ENCODE measurements at regions not wholly inside any gene's neighbourhood (a gene's known extent, or its start where the extent isn't known, plus 50 kb on each side); places are given as distances from the start of the nearest gene placed in this dataset.
A peak's percentile ranks its signal among the peaks of the same experiment; 100 is the strongest.

GRCh38 chr5:82375488-82376244, 97.5 kb upstream of the RPS23 start:
- no peak for DNase-seq

GRCh38 chr5:82374637-82375036, 96.5 kb upstream of the RPS23 start:
- DNase-seq = no peak

GRCh38 chr5:82367930-82368329, 89.8 kb upstream of the RPS23 start:
- DNase-seq = no peak

DNA sequence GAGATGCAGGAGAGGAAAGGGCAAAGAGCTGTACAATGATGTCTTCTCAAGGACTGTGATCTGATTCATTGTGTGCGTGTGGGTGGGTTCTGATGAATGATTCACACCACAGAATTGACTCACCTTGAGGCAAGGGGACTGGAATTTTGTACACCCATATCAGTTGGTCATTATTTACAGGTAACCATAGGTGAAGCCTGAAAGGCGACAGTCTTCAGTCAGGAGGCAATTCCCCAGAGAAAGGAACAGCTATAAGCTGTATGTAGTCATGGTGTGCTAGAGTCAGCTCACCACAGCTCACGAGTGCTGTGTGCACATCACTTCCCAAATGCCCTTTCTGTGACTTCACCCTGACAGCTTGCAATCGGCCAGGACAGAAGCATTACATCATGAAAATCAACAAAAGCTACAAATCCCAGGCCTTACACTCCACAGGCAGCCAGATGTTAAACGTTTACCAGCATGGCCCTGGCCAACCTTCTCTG, 87.6 kb upstream of the RPS23 start:
- no peak for DNase-seq

GRCh38 chr5:82365026-82365425, 86.9 kb upstream of the RPS23 start:
- DNase-seq = no peak

DNA sequence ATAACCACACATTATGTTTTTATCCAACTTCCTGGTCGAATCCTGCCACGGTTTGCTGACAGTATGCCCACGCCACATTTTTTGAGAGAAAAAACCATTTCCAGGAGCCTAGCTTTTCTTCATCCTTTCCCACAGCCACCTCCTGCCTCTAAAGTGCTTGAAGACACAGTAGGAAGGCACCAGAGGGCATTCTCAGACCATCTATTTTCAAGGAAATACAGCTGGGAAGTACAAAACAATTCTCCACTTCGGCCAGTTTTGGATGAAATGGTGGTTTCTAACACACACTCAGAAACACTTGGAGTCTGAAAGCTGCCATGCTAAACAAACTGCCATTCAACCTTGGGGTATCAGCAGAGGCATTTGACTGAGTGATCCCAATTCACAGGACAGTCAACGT, 86.3 kb upstream of the RPS23 start:
- peak in 4 of 56 donors; percentile 3 to 8 (median 4) for DNase-seq

DNA sequence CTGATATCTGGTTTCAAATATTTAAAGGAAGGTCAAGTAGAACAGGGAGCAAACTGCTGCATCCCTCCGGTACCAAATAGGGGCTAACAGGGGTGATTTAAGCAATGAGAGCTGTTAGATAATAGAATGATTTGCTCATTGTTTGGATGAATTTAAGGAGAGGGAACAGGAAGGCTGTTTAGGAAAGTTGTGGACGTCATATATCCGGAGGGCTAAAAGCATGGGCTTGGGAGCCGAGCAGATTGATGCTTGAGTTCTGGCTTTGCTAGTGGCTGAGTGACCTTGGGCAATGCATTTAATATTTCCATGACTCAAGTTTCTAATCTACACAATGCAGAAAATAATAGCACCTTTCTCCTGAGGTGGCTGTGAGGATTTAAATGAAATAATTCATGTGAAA, 85.4 kb upstream of the RPS23 start:
- DNase-seq = no peak

GRCh38 chr5:82362636-82363035, 84.5 kb upstream of the RPS23 start:
- no peak for DNase-seq

- no peak for DNase-seq
Observed at GRCh38 chr5:82360022-82360421, 81.9 kb upstream of the RPS23 start.

GRCh38 chr5:82359272-82359671, 81.1 kb upstream of the RPS23 start:
- no peak for DNase-seq

DNA sequence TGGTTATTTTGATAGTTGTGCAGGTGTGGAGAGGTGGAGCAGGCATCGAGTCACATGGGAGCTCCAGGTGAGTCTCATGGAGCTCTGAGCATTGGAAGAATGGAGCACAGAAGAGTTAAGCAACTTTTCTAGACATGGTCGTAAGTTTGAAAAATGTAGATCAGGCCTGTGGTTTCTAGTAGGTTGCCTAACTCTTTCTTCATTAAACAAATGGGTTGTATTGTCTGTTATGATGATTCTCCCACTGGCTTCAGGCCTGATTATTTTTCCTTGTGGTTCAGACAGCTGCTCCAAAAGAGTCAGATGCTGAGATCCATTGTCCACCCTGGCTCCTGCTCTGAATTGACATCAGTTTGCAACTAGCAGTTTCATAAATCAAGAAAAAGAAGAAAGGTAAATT, 80.3 kb upstream of the RPS23 start:
- DNase-seq = no peak

DNA sequence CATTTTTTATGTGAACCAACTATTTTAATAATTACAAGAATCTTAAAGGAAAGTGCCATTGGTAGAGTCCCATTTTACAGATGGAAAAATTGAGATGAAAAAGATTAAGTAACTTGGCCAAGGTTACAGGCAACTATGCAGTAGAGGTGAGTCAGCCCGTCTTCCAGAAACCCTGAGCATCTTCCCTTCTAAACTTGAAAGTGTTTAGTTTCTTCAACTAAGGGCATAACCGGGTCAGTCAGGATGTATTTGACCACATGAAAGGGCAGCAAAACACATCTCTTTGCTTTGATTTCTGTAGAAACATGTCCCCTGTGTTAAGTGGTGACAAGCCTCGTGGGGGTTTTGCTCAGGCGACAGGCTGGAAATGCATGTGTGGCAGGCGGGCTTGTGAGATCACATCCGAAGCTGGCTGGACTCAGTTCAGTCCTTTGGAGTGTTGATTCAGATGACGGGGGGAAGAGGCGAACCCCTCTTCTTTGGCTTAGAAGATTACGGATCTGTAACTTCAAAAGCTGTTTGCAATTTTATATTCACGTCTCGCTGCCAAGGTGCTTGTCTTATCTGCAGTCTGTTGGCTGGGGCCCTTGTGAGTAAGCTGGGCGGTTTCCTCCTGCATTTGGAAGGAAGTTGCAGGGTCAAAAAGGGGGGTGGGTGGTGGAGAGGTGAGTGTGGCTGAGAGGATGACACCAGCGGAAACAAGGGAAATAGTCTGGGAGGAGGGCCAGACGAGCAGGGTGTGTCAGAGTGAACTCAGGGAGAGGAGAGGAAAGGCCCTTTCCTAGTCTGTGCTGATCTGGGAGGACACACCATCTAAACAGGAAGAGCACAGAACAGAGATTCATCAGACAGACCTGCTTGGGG, 78.9 kb upstream of the RPS23 start:
- no peak for DNase-seq

GRCh38 chr5:82356021-82356420, 77.9 kb upstream of the RPS23 start:
- DNase-seq = no peak

DNA sequence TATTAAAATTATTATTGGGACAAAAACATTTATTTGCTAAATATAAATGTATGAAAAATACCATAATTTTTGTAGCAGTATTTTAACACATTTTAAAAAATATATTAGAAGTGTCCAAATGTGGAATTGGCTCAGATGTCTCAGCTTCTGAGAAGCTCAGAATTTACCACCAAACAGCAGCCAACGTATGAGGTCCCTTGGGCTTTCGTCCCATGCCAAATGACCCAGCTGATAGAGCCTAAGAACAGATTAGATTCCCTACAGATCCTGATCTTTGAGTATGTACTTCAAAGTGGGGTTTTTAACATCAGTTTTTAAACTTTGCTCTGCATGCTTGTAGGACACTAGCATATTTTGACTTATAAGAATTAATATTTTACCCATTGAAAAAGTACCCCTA, 77.3 kb upstream of the RPS23 start:
- no peak for DNase-seq

GRCh38 chr5:82355053-82355452, 76.9 kb upstream of the RPS23 start:
- DNase-seq = no peak

GRCh38 chr5:82354543-82354942, 76.4 kb upstream of the RPS23 start:
- no peak for DNase-seq

DNA sequence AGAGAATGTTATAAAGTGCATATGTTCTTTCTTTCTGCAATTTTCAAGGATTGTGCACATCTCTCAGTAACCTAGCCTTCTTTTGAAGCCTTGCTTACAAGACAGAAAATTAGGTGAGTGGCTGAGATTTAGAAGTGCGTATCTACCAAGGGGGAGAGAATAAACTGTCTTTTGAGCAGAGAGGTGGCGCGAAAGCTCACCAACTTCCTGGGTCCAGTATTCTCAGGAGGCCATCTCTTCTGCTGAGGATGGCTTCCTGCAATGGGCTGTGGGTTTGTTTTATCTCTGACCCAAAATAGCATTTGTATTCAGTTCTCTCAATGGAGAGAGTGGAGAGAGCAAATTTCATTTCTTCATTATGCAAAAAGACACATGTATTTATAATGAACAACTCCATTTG, 75.4 kb upstream of the RPS23 start:
- DNase-seq = no peak

- DNase-seq = no peak
Observed at GRCh38 chr5:82352146-82352791, 74.1 kb upstream of the RPS23 start.

DNA sequence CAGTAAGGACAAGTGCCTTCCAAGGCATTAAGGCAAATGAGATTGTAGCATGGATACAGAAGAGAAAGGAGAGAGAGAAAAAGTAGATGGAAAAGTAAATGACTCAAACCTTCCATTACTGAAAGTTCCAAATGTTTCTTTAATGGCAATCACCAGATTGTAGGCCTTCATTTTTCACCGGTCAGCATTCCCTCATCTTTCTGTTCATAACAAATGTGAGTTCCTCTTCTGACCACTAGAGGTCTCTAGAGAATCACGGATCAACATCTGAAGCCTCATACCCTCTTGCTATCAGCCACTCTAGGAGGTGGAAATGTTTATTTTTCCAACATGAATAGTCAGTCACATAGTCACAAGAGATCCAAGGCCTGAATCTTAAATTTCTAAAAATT, 73.6 kb upstream of the RPS23 start:
- DNase-seq = peak in 2 of 56 donors; percentile 3 to 34

DNA sequence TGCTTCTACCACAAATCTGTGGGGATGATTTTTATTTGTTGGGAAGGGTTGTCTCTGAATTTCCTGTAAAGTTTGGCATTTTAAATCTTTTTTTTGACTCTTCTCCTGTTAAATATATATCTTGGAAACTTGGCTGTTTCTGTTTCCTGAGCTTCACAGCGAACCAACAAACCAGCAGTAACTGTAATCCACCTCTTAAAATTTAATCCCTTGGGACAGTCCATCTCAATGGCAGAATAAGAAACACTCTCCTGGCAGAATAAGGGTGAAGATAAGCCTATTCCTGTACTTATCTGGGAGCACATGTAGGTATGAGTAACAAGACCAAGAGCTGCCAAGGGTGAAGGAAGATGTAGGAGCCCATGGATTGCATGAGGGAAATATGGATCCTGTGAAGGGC, 73.1 kb upstream of the RPS23 start:
- DNase-seq = no peak

DNA sequence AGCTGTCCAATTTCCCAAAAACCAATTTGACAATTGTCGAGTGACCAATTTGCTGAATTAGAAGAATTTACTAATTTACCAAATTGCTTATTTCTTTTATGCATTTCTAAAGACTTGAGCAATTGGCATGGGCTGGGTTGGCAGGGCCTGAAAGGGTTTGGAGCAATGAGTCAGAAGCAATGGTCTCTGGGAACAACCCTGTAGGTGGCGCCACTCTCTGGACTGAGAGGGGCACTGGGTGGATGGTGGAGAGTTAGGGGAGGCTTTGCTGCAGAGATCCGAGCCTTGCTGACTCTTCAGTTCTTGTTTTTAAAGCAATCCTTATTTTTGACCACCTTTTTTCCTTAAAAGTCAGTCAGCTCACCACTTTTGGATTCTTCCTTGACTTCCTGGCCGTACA, 71.5 kb upstream of the RPS23 start:
- DNase-seq = peak in 10 of 56 donors; percentile 3 to 40 (median 9)

DNA sequence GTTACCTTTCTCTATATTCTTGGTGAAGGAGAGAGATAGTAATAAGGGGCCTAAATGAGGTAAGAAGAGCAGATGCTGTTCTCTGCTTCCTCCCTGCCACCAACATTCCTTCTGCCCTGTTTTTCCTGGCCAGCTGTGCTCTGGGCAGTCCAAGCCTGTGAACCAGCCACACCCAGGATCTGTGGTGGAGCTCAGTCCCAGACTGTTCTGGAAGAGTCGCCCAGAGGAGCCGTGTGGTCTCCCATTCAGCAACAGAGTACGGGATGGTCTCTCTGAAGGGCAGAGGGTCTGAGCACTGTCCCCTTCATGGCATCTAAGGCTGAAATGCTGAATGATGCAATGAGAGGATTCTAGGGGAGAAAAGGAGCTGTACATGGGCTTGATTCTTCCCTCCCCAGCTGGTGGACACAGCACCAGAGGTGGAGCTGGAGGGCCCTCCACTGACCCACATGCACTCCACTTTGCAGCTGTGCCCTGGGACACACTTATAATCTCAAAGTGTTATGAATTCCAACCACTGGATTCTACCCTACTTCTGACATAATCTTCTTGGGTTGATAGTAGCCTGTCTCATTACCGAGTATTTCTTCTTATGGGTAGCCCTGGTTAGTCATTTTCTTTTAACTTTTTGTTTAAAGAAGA, 70.8 kb upstream of the RPS23 start:
- DNase-seq = no peak
